BLaER1 (cell line): ENCODE measurements at regions not wholly inside any gene's neighbourhood (a gene's known extent, or its start where the extent isn't known, plus 50 kb on each side); places are given as distances from the start of the nearest gene placed in this dataset.
"Not testable (repeated sequence)": the region's sequence is repeated elsewhere in the genome, so short reads cannot be mapped to it uniquely, and the experiment has no call there.

Source experiments
- H3K27ac ChIP-seq: shearing (Covaris generic); formaldehyde crosslinking; 2 replicates; pipeline ENCODE4 v1.8.1; 2022
- H3K27me3 ChIP-seq: shearing (Covaris generic); formaldehyde crosslinking; 2 replicates; pipeline ENCODE4 v1.8.1; 2022
- H3K36me3 ChIP-seq: shearing (Covaris generic); formaldehyde crosslinking; 2 replicates; pipeline ENCODE4 v1.8.1; 2022
- H3K4me1 ChIP-seq: shearing (Covaris generic); formaldehyde crosslinking; 2 replicates; pipeline ENCODE4 v1.8.1; 2022
- H3K4me2 ChIP-seq: shearing (Covaris generic); formaldehyde crosslinking; 2 replicates; pipeline ENCODE4 v1.8.1; 2022
- H3K4me3 ChIP-seq: shearing (Covaris generic); formaldehyde crosslinking; 2 replicates; pipeline ENCODE4 v1.8.1; 2022
- H3K9ac ChIP-seq: shearing (Covaris generic); formaldehyde crosslinking; 2 replicates; pipeline ENCODE4 v1.8.1; 2022
- H3K9me3 ChIP-seq: shearing (Covaris generic); formaldehyde crosslinking; 2 replicates; pipeline ENCODE4 v1.8.1; 2022
- H4K20me1 ChIP-seq: shearing (Covaris generic); formaldehyde crosslinking; 2 replicates; pipeline ENCODE4 v1.8.1; 2022
- Cebpa-rat ChIP-seq: shearing (Covaris generic); IDR thresholded peaks from 2 replicates; pipeline ENCODE4 v1.8.1; 2022

DNA sequence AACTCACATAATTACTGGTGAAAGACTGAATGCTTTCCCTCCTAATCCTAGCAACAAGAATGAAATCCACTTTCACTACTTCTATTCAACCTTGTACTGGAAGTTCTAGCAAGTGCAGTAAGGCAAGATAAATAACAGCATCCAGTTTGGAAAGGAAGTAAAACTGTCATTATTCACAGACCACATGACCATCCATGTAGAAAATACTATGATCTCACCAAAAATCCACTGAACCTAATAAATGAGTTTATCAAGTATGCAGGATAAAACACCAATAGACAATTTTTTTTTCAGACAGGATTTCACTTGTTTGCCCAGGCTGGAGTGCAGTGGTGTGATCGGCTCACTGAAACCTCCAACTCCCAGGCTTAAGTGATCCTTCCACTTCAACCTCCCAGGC lies 117.7 kb downstream of the TMEM167A start:
- no peak overlapping the region for H3K4me3 ChIP-seq
- no peaks in the 10 kb centered on the region for H3K27me3 ChIP-seq
- H3K36me3 ChIP-seq, result no peaks in the 10 kb centered on the region
- no peaks in the 10 kb centered on the region for H3K4me1 ChIP-seq
- H3K4me2 ChIP-seq, result no peak overlapping the region
- no peak for TF ChIP-seq Cebpa-rat
- H3K9me3 ChIP-seq, result 0 out of 2 replicates have a peak, but pooled peaks cover 6% of the 10 kb centered on the region
- no peak overlapping the region for H3K9ac ChIP-seq
- H3K27ac ChIP-seq, result no peak overlapping the region
- no peaks in the 10 kb centered on the region for H4K20me1 ChIP-seq

DNA sequence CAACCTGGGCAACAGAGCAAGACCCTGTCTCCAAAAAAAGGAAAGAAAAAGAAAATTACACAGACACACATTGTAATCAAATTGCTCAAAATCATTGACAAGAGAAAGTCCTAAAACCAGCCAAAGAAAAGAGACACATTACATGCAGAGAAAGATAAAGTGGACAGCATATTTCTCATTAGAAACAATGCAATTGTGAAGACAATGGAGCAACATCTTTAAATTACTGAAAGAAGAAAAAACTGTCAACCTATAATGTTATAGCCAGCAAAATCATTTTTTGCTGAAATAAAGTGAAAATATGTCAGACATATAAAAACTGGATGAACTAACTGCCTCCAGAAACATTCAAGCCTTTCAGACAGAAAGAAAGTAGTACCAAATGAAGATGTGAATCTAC lies 120.6 kb downstream of the TMEM167A start:
- no peaks in the 10 kb centered on the region for H3K36me3 ChIP-seq
- no peak overlapping the region for H3K4me2 ChIP-seq
- H3K4me1 ChIP-seq, result no peaks in the 10 kb centered on the region
- no peak for TF ChIP-seq Cebpa-rat
- no peak overlapping the region for H3K27ac ChIP-seq
- H3K4me3 ChIP-seq, result no peak overlapping the region
- 0 out of 2 replicates have a peak, but pooled peaks cover 6% of the 10 kb centered on the region for H3K9me3 ChIP-seq
- H3K27me3 ChIP-seq, result no peaks in the 10 kb centered on the region
- H4K20me1 ChIP-seq, result no peaks in the 10 kb centered on the region
- H3K9ac ChIP-seq, result no peak overlapping the region

DNA sequence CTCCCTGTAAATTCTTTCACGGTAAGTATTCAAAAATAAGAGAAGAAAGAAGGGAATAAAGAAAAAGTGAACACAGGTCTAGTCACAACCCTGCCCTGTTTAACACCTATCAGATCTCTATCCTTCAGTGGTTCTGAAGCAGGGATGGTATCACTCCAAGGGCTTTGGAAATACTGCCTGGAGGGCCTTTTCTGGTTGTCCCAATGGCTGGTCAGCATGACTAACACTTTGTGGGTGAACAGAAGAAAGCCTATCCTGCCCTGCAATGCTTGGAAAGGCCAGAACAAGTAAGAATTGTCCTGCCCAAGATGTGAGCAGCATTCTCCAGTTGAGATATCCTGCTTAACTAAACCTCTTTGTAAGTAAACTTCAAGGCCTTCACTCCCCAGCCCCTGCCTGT lies 124.9 kb downstream of the TMEM167A start:
- H3K4me1 ChIP-seq, result no peaks in the 10 kb centered on the region
- no peaks in the 10 kb centered on the region for H3K36me3 ChIP-seq
- H3K27me3 ChIP-seq, result no peaks in the 10 kb centered on the region
- H3K27ac ChIP-seq, result no peak overlapping the region
- H4K20me1 ChIP-seq, result no peaks in the 10 kb centered on the region
- H3K4me2 ChIP-seq, result no peak overlapping the region
- H3K9ac ChIP-seq, result no peak overlapping the region
- no peak for TF ChIP-seq Cebpa-rat
- H3K4me3 ChIP-seq, result no peak overlapping the region
- H3K9me3 ChIP-seq, result 0 out of 2 replicates have a peak, but pooled peaks cover 6% of the 10 kb centered on the region

DNA sequence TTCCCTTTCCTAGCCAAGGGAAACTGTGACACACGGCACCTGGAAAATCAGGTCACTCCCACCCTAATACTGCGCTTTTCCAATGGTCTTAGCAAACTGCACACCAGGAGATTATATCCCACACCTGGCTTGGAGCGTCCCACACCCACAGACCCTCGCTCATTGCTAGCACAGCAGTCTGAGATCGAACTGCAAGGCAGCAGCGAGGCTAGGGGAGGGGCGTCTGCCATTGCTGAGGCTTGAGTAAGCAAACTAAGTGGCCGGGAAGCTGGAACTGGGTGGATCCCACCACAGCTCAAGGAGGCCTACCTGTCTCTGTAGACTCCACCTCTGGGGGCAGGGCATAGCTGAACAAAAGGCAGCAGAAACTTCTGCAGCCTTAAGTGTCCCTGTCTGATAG lies 132.9 kb downstream of the TMEM167A start:
- H4K20me1 ChIP-seq, H3K36me3 ChIP-seq, H3K9ac ChIP-seq, H3K4me3 ChIP-seq, H3K27me3 ChIP-seq, H3K27ac ChIP-seq, H3K4me1 ChIP-seq, H3K4me2 ChIP-seq, H3K9me3 ChIP-seq: not testable (repeated sequence)

DNA sequence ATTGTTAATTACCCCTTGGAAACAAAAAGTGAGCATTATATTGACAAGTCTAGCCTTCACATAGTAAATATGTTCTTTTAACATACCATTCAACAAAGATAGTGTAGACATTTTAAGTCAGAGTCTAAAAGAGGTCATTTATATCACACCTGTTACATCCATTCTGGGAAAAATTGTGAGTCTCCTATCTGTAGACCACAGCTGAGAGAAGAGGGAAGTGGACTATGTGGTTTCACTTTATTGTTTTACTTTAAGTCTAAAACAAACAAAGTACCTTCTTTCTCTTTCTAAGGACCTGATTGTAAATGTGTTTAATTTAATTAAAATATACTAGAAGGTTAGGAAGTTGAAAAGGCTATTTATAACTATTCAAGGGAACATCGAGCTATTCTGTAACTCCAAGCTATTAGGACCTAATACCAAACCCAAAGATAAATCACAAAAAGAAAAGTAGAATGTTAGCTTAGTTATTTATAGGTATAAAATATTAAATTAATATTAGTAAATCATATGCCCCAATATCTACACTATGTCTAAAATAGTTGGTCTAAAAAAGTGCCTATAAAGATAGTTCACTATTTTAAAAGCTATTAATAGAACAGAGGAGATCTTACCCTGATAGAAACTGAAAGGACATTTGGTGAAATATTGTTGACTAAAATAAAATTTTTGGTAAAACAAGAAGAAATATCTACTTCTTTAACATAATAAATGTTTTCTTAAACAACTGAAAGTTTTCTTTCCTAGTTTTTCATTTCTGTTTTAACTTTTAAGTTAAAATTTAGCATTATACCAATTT lies 134.9 kb downstream of the TMEM167A start:
- Histone ChIP-seq H3K4me2 (no peak overlapping the region), H3K4me3 (no peak overlapping the region), H3K27me3 (no peaks in the 10 kb centered on the region), H3K27ac (no peak overlapping the region), H3K4me1 (no peaks in the 10 kb centered on the region), H3K9me3 (no peaks in the 10 kb centered on the region), H4K20me1 (no peaks in the 10 kb centered on the region), H3K9ac (no peak overlapping the region), H3K36me3 (no peaks in the 10 kb centered on the region)
- TF ChIP-seq Cebpa-rat, result no peak

DNA sequence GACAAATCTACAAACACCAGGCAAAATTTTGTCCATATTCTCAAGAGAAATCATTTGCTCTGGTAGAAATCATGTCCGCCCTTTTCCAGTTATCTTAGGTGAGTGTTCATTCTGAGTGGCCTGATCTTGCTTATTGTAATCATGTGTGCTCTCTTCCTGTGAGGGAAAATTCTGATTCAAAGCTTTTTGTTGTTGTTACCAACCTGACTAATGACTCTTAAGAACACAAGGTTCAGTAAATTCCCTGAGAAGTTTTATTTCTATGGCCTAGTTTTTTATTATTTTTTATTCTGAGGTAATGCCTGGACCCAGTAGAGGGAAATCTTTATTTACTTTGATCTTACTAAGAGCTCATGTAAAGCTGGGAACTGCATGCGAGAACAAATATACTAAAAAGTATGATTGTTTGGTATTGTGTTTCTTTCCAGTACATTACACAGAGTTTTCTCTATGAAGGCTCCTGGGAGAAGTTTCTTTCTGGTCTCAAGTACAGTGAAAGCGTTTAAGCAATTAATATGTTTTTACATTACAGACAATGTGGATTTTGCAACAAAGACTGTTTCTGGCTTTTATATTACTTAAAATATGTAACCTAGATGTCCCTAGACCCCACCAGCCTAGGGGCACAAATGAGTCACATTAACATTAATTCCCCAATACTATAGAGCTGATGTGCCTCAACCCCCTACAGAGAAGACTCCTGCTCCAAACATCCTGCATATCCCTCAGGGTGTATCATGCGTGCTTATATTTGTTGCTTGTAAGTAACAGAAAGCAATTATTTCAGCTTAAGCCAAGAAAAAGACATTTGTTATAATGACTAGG lies 138.1 kb downstream of the TMEM167A start:
- H3K27ac ChIP-seq, result no peak overlapping the region
- H3K9me3 ChIP-seq, result no peaks in the 10 kb centered on the region
- no peaks in the 10 kb centered on the region for H3K36me3 ChIP-seq
- no peaks in the 10 kb centered on the region for H4K20me1 ChIP-seq
- H3K4me1 ChIP-seq, result no peaks in the 10 kb centered on the region
- no peaks in the 10 kb centered on the region for H3K27me3 ChIP-seq
- H3K4me2 ChIP-seq, result no peak overlapping the region
- H3K4me3 ChIP-seq, result no peak overlapping the region
- H3K9ac ChIP-seq, result no peak overlapping the region
- TF ChIP-seq Cebpa-rat, result no peak

DNA sequence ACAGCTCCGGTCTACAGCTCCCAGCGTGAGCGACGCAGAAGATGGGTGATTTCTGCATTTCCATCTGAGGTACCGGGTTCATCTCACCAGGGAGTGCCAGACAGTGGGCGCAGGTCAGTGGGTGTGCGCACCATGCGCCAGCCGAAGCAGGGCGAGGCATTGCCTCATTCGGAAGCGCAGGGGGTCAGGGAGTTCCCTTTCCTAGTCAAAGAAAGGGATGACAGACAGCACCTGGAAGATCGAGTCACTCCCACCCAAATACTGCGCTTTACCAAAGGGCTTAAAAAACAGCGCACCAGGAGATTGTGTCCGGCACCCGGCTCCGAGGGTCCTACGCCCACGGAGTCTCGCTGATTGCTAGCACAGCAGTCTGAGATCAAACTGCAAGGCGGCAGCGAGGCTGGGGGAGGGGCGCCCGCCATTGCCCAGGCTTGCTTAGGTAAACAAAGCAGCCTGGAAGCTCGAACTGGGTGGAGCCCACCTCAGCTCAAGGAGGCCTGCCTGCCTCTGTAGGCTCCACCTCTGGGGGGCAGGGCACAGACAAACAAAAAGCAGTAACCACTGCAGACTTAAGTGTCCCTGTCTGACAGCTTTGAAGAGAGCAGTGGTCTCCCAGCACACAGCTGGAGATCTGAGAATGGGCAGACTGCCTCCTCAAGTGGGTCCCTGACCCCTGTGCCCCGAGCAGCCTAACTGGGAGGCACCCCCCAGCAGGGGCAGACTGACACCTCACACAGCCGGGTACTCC lies 144.5 kb downstream of the TMEM167A start:
- H3K27ac ChIP-seq, H4K20me1 ChIP-seq, H3K9me3 ChIP-seq, H3K36me3 ChIP-seq, H3K4me1 ChIP-seq, H3K4me2 ChIP-seq, H3K4me3 ChIP-seq, H3K9ac ChIP-seq, H3K27me3 ChIP-seq: not testable (repeated sequence)

DNA sequence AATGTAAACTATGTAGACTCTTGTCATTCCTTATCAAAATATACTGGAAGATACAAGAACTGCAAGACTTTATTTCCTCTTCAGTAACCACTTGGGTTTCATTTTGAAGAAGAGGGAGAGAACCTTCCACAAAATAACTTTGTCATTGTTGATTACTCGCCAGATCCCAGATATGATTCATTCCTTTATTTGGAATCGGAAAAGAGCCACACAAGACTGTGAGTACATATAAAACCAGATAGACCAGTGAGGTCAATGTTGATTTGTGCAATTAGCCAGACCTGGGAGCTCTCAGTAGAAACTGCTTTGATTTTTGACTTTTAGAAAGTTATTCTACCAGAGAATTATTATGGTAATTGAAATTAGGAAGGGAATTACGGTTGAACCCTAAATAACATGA lies 146.1 kb downstream of the TMEM167A start:
- no peaks in the 10 kb centered on the region for H3K4me1 ChIP-seq
- no peaks in the 10 kb centered on the region for H3K36me3 ChIP-seq
- H4K20me1 ChIP-seq, result no peaks in the 10 kb centered on the region
- no peaks in the 10 kb centered on the region for H3K9me3 ChIP-seq
- no peaks in the 10 kb centered on the region for H3K27me3 ChIP-seq
- H3K27ac ChIP-seq, result no peak overlapping the region
- no peak overlapping the region for H3K4me3 ChIP-seq
- no peak overlapping the region for H3K4me2 ChIP-seq
- no peak for TF ChIP-seq Cebpa-rat
- no peak overlapping the region for H3K9ac ChIP-seq

DNA sequence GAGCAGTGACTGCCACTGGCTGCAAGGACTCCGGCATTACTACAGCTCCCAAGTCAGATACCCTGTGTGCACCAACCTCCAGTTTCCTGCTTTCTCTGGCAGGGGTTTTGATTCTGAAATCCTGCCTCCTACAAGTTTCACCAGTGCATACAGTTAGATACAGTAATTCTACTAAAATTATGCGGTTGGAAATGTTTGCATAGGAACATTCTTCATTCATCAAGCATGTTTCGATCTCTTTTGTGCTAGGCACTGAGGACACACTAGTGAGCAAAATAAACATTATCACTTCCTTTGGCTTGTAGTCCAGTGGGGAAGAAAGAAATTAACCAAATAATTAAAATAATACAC lies 152.2 kb downstream of the TMEM167A start:
- Histone ChIP-seq H3K27ac (no peak overlapping the region), H3K27me3 (no peaks in the 10 kb centered on the region), H4K20me1 (no peaks in the 10 kb centered on the region), H3K4me1 (no peaks in the 10 kb centered on the region), H3K9me3 (no peaks in the 10 kb centered on the region), H3K4me2 (no peak overlapping the region), H3K4me3 (no peak overlapping the region), H3K9ac (no peak overlapping the region), H3K36me3 (no peaks in the 10 kb centered on the region)
- no peak for TF ChIP-seq Cebpa-rat
